ENCODE measurements at regions not wholly inside any gene's neighbourhood (a gene's known extent, or its start where the extent isn't known, plus 50 kb on each side); places are given as distances from the start of the nearest gene placed in this dataset.

DNA sequence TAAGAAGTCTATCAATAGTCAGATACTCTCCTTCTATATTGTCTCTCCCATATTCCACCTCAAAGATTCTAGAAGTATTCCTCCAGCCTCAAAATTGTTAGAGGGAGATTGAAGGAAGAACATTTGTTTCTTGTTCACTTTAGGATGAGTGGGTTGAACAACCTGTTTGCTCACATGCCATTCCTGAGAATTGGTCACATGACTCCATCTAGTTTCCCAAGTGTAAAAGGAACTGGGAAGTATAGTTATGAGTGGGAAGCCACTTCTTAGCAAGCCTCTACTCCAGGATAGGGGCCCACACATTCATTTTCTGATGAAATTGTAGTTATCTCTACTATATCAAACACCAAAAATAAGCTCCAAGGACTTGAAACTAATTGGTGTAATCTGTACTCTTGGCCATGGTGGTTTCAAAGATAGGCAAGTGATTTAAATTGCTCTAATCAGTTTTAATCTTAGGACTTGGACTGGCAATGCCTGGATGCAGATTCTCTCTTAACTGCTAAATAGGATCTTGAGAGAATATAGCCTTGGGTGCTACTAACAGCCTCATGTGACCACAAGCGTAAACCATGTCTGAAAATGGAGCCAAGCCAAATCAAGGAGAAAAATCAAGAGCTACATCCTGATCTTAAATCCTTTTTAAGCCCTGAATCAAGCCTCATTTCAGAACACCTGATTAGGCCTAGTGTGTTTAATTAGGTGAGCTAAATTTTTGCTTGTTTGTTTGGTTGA lies 758.7 kb upstream of the MAN1A1 start:
- TF ChIP-seq CTCF (optimal IDR thresholded peaks at IDR 0.05 in 1 of 3, IDR thresholded peaks at IDR 0.05 in 1 of 3, conservative IDR thresholded peaks at IDR 0.05 in 1 of 3; ENCODE audit: extremely low read depth in 1 of 3, insufficient read depth in 2 of 3, low read length in 3 of 3): no peak
- TF ChIP-seq EZH2 (IDR thresholded peaks at IDR 0.05; ENCODE audit: low read length): no peak
- no peaks in the 10 kb centered on the region for H3K9me1 ChIP-seq (ENCODE audit: control insufficient read depth, extremely low read depth, insufficient read depth, low read length)
- no peak overlapping the region for H3K9ac ChIP-seq (ENCODE audit: control insufficient read depth, extremely low read depth, insufficient read depth, low read length)
- DNase-seq (ENCODE audit: low read depth, low spot score): no peak
- H4K20me1 ChIP-seq (ENCODE audit: control insufficient read depth, extremely low read depth, insufficient read depth, low read length): no peaks in the 10 kb centered on the region
- no peaks in the 10 kb centered on the region for H3K27me3 ChIP-seq (ENCODE audit: control insufficient read depth, extremely low read depth, insufficient read depth, low read length)
- H3K27ac ChIP-seq (ENCODE audit: control insufficient read depth, insufficient read depth, low read length): no peak overlapping the region
- H3K79me2 ChIP-seq (ENCODE audit: control insufficient read depth, insufficient read depth, low read length): no peaks in the 10 kb centered on the region
- dilution Hi-C loops (cut with MboI; ENCODE audit: extremely low pct_ligation_motif_present, low sequenced_read_pairs): no loop called here
- no peaks in the 10 kb centered on the region for H3K4me1 ChIP-seq (ENCODE audit: control insufficient read depth, extremely low read depth, insufficient read depth, low read length)
- H2AFZ ChIP-seq (ENCODE audit: control insufficient read depth, low read length): no peak overlapping the region
- H3K4me2 ChIP-seq (ENCODE audit: control insufficient read depth, extremely low read depth, insufficient read depth, low read depth, low read length): no peak overlapping the region
- H3K4me3 ChIP-seq (ENCODE audit: control insufficient read depth in 2 of 3, extremely low read depth in 1 of 3, insufficient read depth in 2 of 3, low read depth in 1 of 3, low read length in 3 of 3): no peak overlapping the region
- FAIRE-seq: no peak
- H3K36me3 ChIP-seq (ENCODE audit: control insufficient read depth in 2 of 2, extremely low read depth in 1 of 2, insufficient read depth in 2 of 2, low read length in 2 of 2): no peaks in the 10 kb centered on the region
- H3K9me3 ChIP-seq (ENCODE audit: control insufficient read depth, low read depth, low read length): no peaks in the 10 kb centered on the region

- FAIRE-seq: no peak
- Histone ChIP-seq H3K27ac (ENCODE audit: control insufficient read depth, insufficient read depth, low read length) (no peak overlapping the region), H3K4me3 (ENCODE audit: control insufficient read depth in 2 of 3, extremely low read depth in 1 of 3, insufficient read depth in 2 of 3, low read depth in 1 of 3, low read length in 3 of 3) (no peak overlapping the region), H3K36me3 (ENCODE audit: control insufficient read depth in 2 of 2, extremely low read depth in 1 of 2, insufficient read depth in 2 of 2, low read length in 2 of 2) (no peaks in the 10 kb centered on the region), H2AFZ (ENCODE audit: control insufficient read depth, low read length) (no peak overlapping the region), H3K27me3 (ENCODE audit: control insufficient read depth, extremely low read depth, insufficient read depth, low read length) (no peaks in the 10 kb centered on the region), H3K4me2 (ENCODE audit: control insufficient read depth, extremely low read depth, insufficient read depth, low read depth, low read length) (no peak overlapping the region), H3K79me2 (ENCODE audit: control insufficient read depth, insufficient read depth, low read length) (no peaks in the 10 kb centered on the region), H3K9me1 (ENCODE audit: control insufficient read depth, extremely low read depth, insufficient read depth, low read length) (no peaks in the 10 kb centered on the region), H3K9me3 (ENCODE audit: control insufficient read depth, low read depth, low read length) (no peaks in the 10 kb centered on the region), H3K4me1 (ENCODE audit: control insufficient read depth, extremely low read depth, insufficient read depth, low read length) (no peaks in the 10 kb centered on the region), H3K9ac (ENCODE audit: control insufficient read depth, extremely low read depth, insufficient read depth, low read length) (no peak overlapping the region), H4K20me1 (ENCODE audit: control insufficient read depth, extremely low read depth, insufficient read depth, low read length) (no peaks in the 10 kb centered on the region)
- no peak for DNase-seq (ENCODE audit: low read depth, low spot score)
- no peak for TF ChIP-seq EZH2 (IDR thresholded peaks at IDR 0.05; ENCODE audit: low read length)
- TF ChIP-seq CTCF (optimal IDR thresholded peaks at IDR 0.05 in 1 of 3, IDR thresholded peaks at IDR 0.05 in 1 of 3, conservative IDR thresholded peaks at IDR 0.05 in 1 of 3; ENCODE audit: extremely low read depth in 1 of 3, insufficient read depth in 2 of 3, low read length in 3 of 3): no peak
- dilution Hi-C loops (cut with MboI; ENCODE audit: extremely low pct_ligation_motif_present, low sequenced_read_pairs): no loop called here
These were observed 754.1 kb upstream of the MAN1A1 start for GRCh38 chr6:120103618-120104017.

Measured in keratinocyte (primary cell).